Neural cell (in vitro differentiated cells): ENCODE measurements at regions not wholly inside any gene's neighbourhood (a gene's known extent, or its start where the extent isn't known, plus 50 kb on each side); places are given as distances from the start of the nearest gene placed in this dataset.

Source experiments
- H2AFZ ChIP-seq: fragments of 200-600, 300-800 bp; sonication (generic), shearing (Covaris generic); 2 replicates; pipeline ENCODE4 v1.6.0; 2014; ENCODE audit warnings: low read depth, mild to moderate bottlenecking, antibody characterized with exemption, low read length, moderate library complexity
- H3F3A ChIP-seq: fragments of 200-600 bp; shearing (Covaris generic); 2 replicates; pipeline ENCODE4 v1.6.1; 2016; ENCODE audit warnings: mild to moderate bottlenecking, moderate library complexity, mixed read lengths, antibody characterized with exemption, low read length; ENCODE audit not compliant: insufficient read depth, poor library complexity, severe bottlenecking
- H3K27ac ChIP-seq: fragments of 200-600, 300-800 bp; sonication (generic), shearing (Covaris generic); 2 replicates; pipeline ENCODE4 v1.5.1; 2014; ENCODE audit warnings: mild to moderate bottlenecking, low read length, moderate library complexity
- H3K27me3 ChIP-seq: fragments of 300-800, 200-600 bp; sonication (generic), shearing (Covaris generic); 2 replicates; pipeline ENCODE4 v1.6.0; 2014; ENCODE audit warnings: mild to moderate bottlenecking, low read depth, low read length, moderate library complexity; ENCODE audit not compliant: insufficient read depth
- H3K36me3 ChIP-seq: fragments of 300-800, 200-600 bp; sonication (generic), shearing (Covaris generic); 2 replicates; pipeline ENCODE4 v1.5.1; 2014; ENCODE audit warnings: mild to moderate bottlenecking, antibody characterized with exemption, low read length, moderate library complexity; ENCODE audit not compliant: insufficient read depth
- H3K4me2 ChIP-seq: fragments of 300-800, 200-600 bp; sonication (generic), shearing (Covaris generic); 2 replicates; pipeline ENCODE4 v1.6.0; 2014; ENCODE audit warnings: mild to moderate bottlenecking, low read length
- H3K4me3 ChIP-seq: fragments of 300-800, 200-600 bp; sonication (generic), shearing (Covaris generic); 2 replicates; pipeline ENCODE4 v1.5.1; 2014; ENCODE audit warnings: mild to moderate bottlenecking, low read length, moderate library complexity
- H3K79me2 ChIP-seq: fragments of 200-600 bp; shearing (Covaris generic); replicated peaks from 2 replicates; pipeline ENCODE4 v1.6.0; 2014; ENCODE audit warnings: mild to moderate bottlenecking, low read length, moderate library complexity; ENCODE audit not compliant: insufficient read depth
- H3K9ac ChIP-seq: fragments of 300-800, 200-600 bp; sonication (generic), shearing (Covaris generic); 2 replicates; pipeline ENCODE4 v1.6.1; 2016; ENCODE audit warnings: mild to moderate bottlenecking, low read length, mixed read lengths
- H3K9me2 ChIP-seq: fragments of 200-600 bp; shearing (Covaris generic); 2 replicates; pipeline ENCODE4 v1.6.1; 2016; ENCODE audit warnings: mild to moderate bottlenecking, low read length, mixed read lengths; ENCODE audit not compliant: insufficient read depth
- H3K9me3 ChIP-seq: fragments of 200-600, 300-800 bp; sonication (generic), shearing (Covaris generic); 2 replicates; pipeline ENCODE4 v1.6.1; 2016; ENCODE audit warnings: mild to moderate bottlenecking, mixed run types, low read length, moderate library complexity, mixed read lengths
- H4K20me1 ChIP-seq: fragments of 200-600 bp; shearing (Covaris generic); 2 replicates; pipeline ENCODE4 v1.6.1; 2016; ENCODE audit warnings: mild to moderate bottlenecking, mixed run types; ENCODE audit not compliant: insufficient read depth
- EP300 ChIP-seq: fragments of 450-650 bp; conservative IDR thresholded peaks from 2 replicates; pipeline ENCODE4 v1.6.1; 2014; ENCODE audit warnings: antibody characterized with exemption, mild to moderate bottlenecking, moderate library complexity; ENCODE audit not compliant: poor library complexity, severe bottlenecking
- EZH2 ChIP-seq: fragments of 200-600, 300-800 bp; shearing (Covaris generic), sonication (generic); IDR thresholded peaks from 2 replicates; pipeline ENCODE4 v1.6.1; 2014; ENCODE audit warnings: antibody characterized with exemption, low read length, borderline replicate concordance, mild to moderate bottlenecking; ENCODE audit not compliant: insufficient read depth, poor library complexity, severe bottlenecking
- MXI1 ChIP-seq: fragments of 450-650 bp; conservative IDR thresholded peaks from 2 replicates; pipeline ENCODE4 v1.6.1; 2014; ENCODE audit warnings: antibody characterized with exemption, mild to moderate bottlenecking; ENCODE audit not compliant: poor library complexity, severe bottlenecking
- POLR2AphosphoS5 ChIP-seq: IDR thresholded peaks from 2 replicates; pipeline ENCODE4 v1.6.1; 2012
- RAD21 ChIP-seq: fragments of 450-650 bp; conservative IDR thresholded peaks from 2 replicates; pipeline ENCODE4 v1.6.1; 2014; ENCODE audit warnings: antibody characterized with exemption, mild to moderate bottlenecking, moderate library complexity
- SMC3 ChIP-seq: fragments of 450-650 bp; conservative IDR thresholded peaks from 2 replicates; pipeline ENCODE4 v1.6.1; 2014; ENCODE audit warnings: antibody characterized with exemption, mild to moderate bottlenecking, moderate library complexity; ENCODE audit not compliant: poor library complexity
- TAF1 ChIP-seq: IDR thresholded peaks from 2 replicates; pipeline ENCODE4 v1.6.1; 2012; ENCODE audit warnings: low read depth
- TF ChIP-seq, protein P1 (sequence below): fragments of 450-650 bp; IDR thresholded peaks from 2 replicates; pipeline ENCODE4 v1.5.1; 2014; ENCODE audit warnings: antibody characterized with exemption, mild to moderate bottlenecking, moderate library complexity; ENCODE audit not compliant: poor library complexity, severe bottlenecking
- TF ChIP-seq, protein P2 (sequence below): IDR thresholded peaks from 2 replicates; pipeline ENCODE4 v1.6.1; 2012; ENCODE audit warnings: borderline replicate concordance

DNA sequence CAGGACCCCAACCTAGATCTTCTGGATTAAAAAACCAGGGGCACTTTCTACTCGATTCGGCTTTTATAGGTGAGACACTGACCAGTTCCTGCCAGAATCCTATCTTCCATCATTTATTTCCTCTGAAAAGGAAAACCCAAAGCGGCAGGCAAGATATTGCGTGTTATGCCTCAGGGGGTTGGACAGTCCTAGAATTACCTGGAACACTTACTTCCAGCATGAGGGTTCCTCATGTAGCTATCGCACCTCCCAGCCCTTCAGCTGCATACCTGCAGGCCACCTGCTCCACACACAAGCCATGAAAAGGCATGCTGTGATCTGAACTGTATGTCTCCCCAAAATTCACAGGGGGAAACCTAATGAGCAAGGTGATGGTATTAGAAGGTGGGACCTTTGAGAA lies 58.3 kb upstream of the DLG1 start:
- Histone ChIP-seq H3K4me2 (no peak overlapping the region), H3K27ac (no peak overlapping the region), H3K4me3 (no peak overlapping the region), H3F3A (no peaks in the 10 kb centered on the region), H3K9me3 (no peaks in the 10 kb centered on the region), H3K27me3 (no peaks in the 10 kb centered on the region), H3K9ac (no peak overlapping the region), H3K36me3 (no peaks in the 10 kb centered on the region), H3K9me2 (no peaks in the 10 kb centered on the region), H2AFZ (no peak overlapping the region), H4K20me1 (no peaks in the 10 kb centered on the region), H3K79me2 (no peaks in the 10 kb centered on the region)
- TF ChIP-seq RAD21 (no peak), TAF1 (no peak), EP300 (no peak), POLR2AphosphoS5 (no peak), EZH2 (no peak), SMC3 (no peak), MXI1 (no peak)
- TF ChIP-seq, protein P1, sequence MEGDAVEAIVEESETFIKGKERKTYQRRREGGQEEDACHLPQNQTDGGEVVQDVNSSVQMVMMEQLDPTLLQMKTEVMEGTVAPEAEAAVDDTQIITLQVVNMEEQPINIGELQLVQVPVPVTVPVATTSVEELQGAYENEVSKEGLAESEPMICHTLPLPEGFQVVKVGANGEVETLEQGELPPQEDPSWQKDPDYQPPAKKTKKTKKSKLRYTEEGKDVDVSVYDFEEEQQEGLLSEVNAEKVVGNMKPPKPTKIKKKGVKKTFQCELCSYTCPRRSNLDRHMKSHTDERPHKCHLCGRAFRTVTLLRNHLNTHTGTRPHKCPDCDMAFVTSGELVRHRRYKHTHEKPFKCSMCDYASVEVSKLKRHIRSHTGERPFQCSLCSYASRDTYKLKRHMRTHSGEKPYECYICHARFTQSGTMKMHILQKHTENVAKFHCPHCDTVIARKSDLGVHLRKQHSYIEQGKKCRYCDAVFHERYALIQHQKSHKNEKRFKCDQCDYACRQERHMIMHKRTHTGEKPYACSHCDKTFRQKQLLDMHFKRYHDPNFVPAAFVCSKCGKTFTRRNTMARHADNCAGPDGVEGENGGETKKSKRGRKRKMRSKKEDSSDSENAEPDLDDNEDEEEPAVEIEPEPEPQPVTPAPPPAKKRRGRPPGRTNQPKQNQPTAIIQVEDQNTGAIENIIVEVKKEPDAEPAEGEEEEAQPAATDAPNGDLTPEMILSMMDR, result no peak
- TF ChIP-seq, protein P2, sequence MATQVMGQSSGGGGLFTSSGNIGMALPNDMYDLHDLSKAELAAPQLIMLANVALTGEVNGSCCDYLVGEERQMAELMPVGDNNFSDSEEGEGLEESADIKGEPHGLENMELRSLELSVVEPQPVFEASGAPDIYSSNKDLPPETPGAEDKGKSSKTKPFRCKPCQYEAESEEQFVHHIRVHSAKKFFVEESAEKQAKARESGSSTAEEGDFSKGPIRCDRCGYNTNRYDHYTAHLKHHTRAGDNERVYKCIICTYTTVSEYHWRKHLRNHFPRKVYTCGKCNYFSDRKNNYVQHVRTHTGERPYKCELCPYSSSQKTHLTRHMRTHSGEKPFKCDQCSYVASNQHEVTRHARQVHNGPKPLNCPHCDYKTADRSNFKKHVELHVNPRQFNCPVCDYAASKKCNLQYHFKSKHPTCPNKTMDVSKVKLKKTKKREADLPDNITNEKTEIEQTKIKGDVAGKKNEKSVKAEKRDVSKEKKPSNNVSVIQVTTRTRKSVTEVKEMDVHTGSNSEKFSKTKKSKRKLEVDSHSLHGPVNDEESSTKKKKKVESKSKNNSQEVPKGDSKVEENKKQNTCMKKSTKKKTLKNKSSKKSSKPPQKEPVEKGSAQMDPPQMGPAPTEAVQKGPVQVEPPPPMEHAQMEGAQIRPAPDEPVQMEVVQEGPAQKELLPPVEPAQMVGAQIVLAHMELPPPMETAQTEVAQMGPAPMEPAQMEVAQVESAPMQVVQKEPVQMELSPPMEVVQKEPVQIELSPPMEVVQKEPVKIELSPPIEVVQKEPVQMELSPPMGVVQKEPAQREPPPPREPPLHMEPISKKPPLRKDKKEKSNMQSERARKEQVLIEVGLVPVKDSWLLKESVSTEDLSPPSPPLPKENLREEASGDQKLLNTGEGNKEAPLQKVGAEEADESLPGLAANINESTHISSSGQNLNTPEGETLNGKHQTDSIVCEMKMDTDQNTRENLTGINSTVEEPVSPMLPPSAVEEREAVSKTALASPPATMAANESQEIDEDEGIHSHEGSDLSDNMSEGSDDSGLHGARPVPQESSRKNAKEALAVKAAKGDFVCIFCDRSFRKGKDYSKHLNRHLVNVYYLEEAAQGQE, result no peak

DNA sequence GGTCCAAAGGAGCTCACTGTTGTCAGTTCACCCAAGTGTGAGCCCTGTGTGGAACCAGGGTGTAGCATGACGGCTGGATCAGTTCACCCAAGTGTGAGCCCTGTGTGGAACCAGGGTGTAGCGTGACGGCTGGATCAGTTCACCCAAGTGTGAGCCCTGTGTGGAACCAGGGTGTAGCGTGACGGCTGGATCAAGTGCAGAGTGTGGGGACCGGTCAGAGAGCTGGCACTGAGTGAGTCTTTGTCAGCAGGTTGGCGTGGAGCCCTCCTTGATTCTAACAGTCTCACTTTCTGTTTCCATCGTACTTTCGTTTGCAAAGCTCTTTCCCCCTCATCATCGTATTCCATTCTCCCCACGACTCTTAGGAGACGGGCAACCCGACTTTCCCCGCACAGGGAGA lies 57.9 kb upstream of the DLG1 start:
- no peak overlapping the region for H3K9ac ChIP-seq
- no peak overlapping the region for H2AFZ ChIP-seq
- H3K36me3 ChIP-seq, result no peaks in the 10 kb centered on the region
- no peak overlapping the region for H3K4me3 ChIP-seq
- H4K20me1 ChIP-seq, result no peaks in the 10 kb centered on the region
- H3K27ac ChIP-seq, result no peak overlapping the region
- no peak overlapping the region for H3K4me2 ChIP-seq
- H3K79me2 ChIP-seq, result no peaks in the 10 kb centered on the region
- H3K9me2 ChIP-seq, result no peaks in the 10 kb centered on the region
- no peaks in the 10 kb centered on the region for H3K27me3 ChIP-seq
- no peak for TF ChIP-seq MXI1
- TF ChIP-seq, protein P1, result no peak
- TF ChIP-seq, protein P2, result no peak
- no peaks in the 10 kb centered on the region for H3F3A ChIP-seq
- no peaks in the 10 kb centered on the region for H3K9me3 ChIP-seq
